Suprapubic skin (tissue), 4 donors: ENCODE measurements at regions not wholly inside any gene's neighbourhood (a gene's known extent, or its start where the extent isn't known, plus 50 kb on each side); places are given as distances from the start of the nearest gene placed in this dataset.

Experiments used
- DNase-seq, 2 donors: peaks; one replicate each; pipeline ENCODE4 v3.0.0-alpha.2; 2019; ENCODE audit warnings: low spot score in 2 of 2
- H3K27ac ChIP-seq: fragments of 200-600 bp; sonication (generic); one replicate; pipeline ENCODE4 v1.5.1; 2019
- H3K27me3 ChIP-seq: fragments of 200-600 bp; sonication (generic); one replicate; pipeline ENCODE4 v1.5.1; 2019
- H3K36me3 ChIP-seq: fragments of 200-600 bp; sonication (generic); one replicate; pipeline ENCODE4 v1.5.1; 2019
- H3K4me1 ChIP-seq: fragments of 200-600 bp; sonication (generic); one replicate; pipeline ENCODE4 v1.5.1; 2019
- H3K4me3 ChIP-seq: fragments of 200-600 bp; sonication (generic); one replicate; pipeline ENCODE4 v1.5.1; 2019; ENCODE audit warnings: mild to moderate bottlenecking
- H3K9me3 ChIP-seq: fragments of 200-600 bp; sonication (generic); one replicate; pipeline ENCODE4 v1.5.1; 2019
- CTCF ChIP-seq, 2 donors: fragments of 200-600 bp in 1 of 2; fragments of 450-650 bp in 1 of 2; sonication (generic) in 1 of 2; IDR thresholded peaks; one replicate each; pipeline ENCODE4 v1.5.1; 2016 to 2019; ENCODE audit warnings: antibody characterized with exemption in 2 of 2, mild to moderate bottlenecking in 1 of 2, moderate library complexity in 1 of 2
- EP300 ChIP-seq: sonication (generic); formaldehyde crosslinking; IDR thresholded peaks from one replicate; pipeline ENCODE4 v1.6.1; 2017; ENCODE audit warnings: antibody characterized with exemption
- POLR2A ChIP-seq, 2 donors: fragments of 450-650 bp; IDR thresholded peaks; one replicate each; pipeline ENCODE4 v1.6.1; 2017; ENCODE audit warnings: antibody characterized with exemption in 2 of 2, mild to moderate bottlenecking in 2 of 2, moderate library complexity in 2 of 2
- POLR2AphosphoS5 ChIP-seq, 3 donors: sonication (generic); formaldehyde crosslinking; IDR thresholded peaks; one replicate each; pipeline ENCODE4 v1.6.1; 2017; ENCODE audit warnings: antibody characterized with exemption in 3 of 3
- WGBS: methylation state at CpG from one replicate; pipeline ENCODE4 v1.1.5; 2018; 5-methylcytosine and 5-hydroxymethylcytosine counted together

- H3K4me3 ChIP-seq: no peak overlapping the region
- H3K9me3 ChIP-seq: no peaks in the 10 kb centered on the region
- no peak for TF ChIP-seq EP300
- TF ChIP-seq CTCF (IDR thresholded peaks at IDR 0.05): no peak
- no peak for TF ChIP-seq POLR2AphosphoS5 (IDR thresholded peaks at IDR 0.05)
- TF ChIP-seq POLR2A (IDR thresholded peaks at IDR 0.05): no peak
- H3K4me1 ChIP-seq: no peaks in the 10 kb centered on the region
- H3K27me3 ChIP-seq: no peaks in the 10 kb centered on the region
- no peak for DNase-seq
- H3K27ac ChIP-seq: no peak overlapping the region
- WGBS: 94% methylated on average over 1 of the region's 1 CpG
- H3K36me3 ChIP-seq: no peaks in the 10 kb centered on the region
Observed at GRCh38 chr1:181911715-181912114, 149.8 kb downstream of the ZNF648 start.

GRCh38 chr1:181910905-181911304 is 150.6 kb downstream of the ZNF648 start:
- no peaks in the 10 kb centered on the region for H3K9me3 ChIP-seq
- no peaks in the 10 kb centered on the region for H3K4me1 ChIP-seq
- TF ChIP-seq POLR2A (IDR thresholded peaks at IDR 0.05) (no peak), CTCF (IDR thresholded peaks at IDR 0.05) (peak in 1 of 2 donors; percentile 9), POLR2AphosphoS5 (IDR thresholded peaks at IDR 0.05) (no peak), EP300 (no peak)
- H3K27ac ChIP-seq: no peak overlapping the region
- WGBS: 74% methylated on average over 2 of the region's 2 CpGs
- no peak for DNase-seq
- no peak overlapping the region for H3K4me3 ChIP-seq
- no peaks in the 10 kb centered on the region for H3K36me3 ChIP-seq
- no peaks in the 10 kb centered on the region for H3K27me3 ChIP-seq

- H3K27me3 ChIP-seq: no peaks in the 10 kb centered on the region
- H3K9me3 ChIP-seq: no peaks in the 10 kb centered on the region
- TF ChIP-seq EP300: no peak
- TF ChIP-seq POLR2AphosphoS5 (IDR thresholded peaks at IDR 0.05): no peak
- no peak for TF ChIP-seq POLR2A (IDR thresholded peaks at IDR 0.05)
- TF ChIP-seq CTCF (IDR thresholded peaks at IDR 0.05): no peak
- no peaks in the 10 kb centered on the region for H3K36me3 ChIP-seq
- no peak overlapping the region for H3K4me3 ChIP-seq
- H3K4me1 ChIP-seq: no peaks in the 10 kb centered on the region
- WGBS: 41% methylated on average over 1 of the region's 1 CpG
- DNase-seq: no peak
- H3K27ac ChIP-seq: no peak overlapping the region
Observed at GRCh38 chr1:181909010-181909409, 152.5 kb downstream of the ZNF648 start.

- Histone ChIP-seq H3K36me3 (no peaks in the 10 kb centered on the region), H3K4me1 (no peaks in the 10 kb centered on the region), H3K27me3 (no peaks in the 10 kb centered on the region), H3K27ac (no peak overlapping the region), H3K4me3 (no peak overlapping the region), H3K9me3 (no peaks in the 10 kb centered on the region)
- TF ChIP-seq EP300 (no peak), POLR2A (IDR thresholded peaks at IDR 0.05) (no peak), CTCF (IDR thresholded peaks at IDR 0.05) (no peak)
- WGBS: 89% methylated on average over 6 of the region's 6 CpGs
- DNase-seq: no peak
Observed at GRCh38 chr1:181906631-181907030, 154.9 kb downstream of the ZNF648 start.

GRCh38 chr1:181905944-181906597 is 155.4 kb downstream of the ZNF648 start:
- TF ChIP-seq POLR2AphosphoS5 (IDR thresholded peaks at IDR 0.05) (no peak), POLR2A (IDR thresholded peaks at IDR 0.05) (no peak), EP300 (no peak), CTCF (IDR thresholded peaks at IDR 0.05) (no peak)
- Histone ChIP-seq H3K27me3 (no peaks in the 10 kb centered on the region), H3K4me1 (no peaks in the 10 kb centered on the region), H3K4me3 (no peak overlapping the region), H3K27ac (no peak overlapping the region), H3K9me3 (no peaks in the 10 kb centered on the region), H3K36me3 (no peaks in the 10 kb centered on the region)
- no peak for DNase-seq
- 79% methylated on average over 2 of the region's 2 CpGs for WGBS
